Hepatocyte (in vitro differentiated cells): ENCODE measurements at regions not wholly inside any gene's neighbourhood (a gene's known extent, or its start where the extent isn't known, plus 50 kb on each side); places are given as distances from the start of the nearest gene placed in this dataset.

Experiments
- CTCF ChIP-seq: fragments of 200-600 bp; sonication (generic); IDR thresholded peaks from 2 replicates; pipeline ENCODE4 v1.5.1; 2016; ENCODE audit warnings: antibody characterized with exemption, mild to moderate bottlenecking; ENCODE audit not compliant: poor library complexity
- EZH2 ChIP-seq: fragments of 200-600 bp; sonication (generic); IDR thresholded peaks from 2 replicates; pipeline ENCODE4 v1.6.1; 2016; ENCODE audit warnings: antibody characterized with exemption, mild to moderate bottlenecking, borderline replicate concordance
- EZH2phosphoT487 ChIP-seq: fragments of 200-600 bp; sonication (generic); IDR thresholded peaks from one replicate; pipeline ENCODE4 v1.6.1; 2018; ENCODE audit warnings: antibody characterized with exemption, mild to moderate bottlenecking, low read depth, moderate library complexity; ENCODE audit not compliant: unreplicated experiment, severe bottlenecking

GRCh38 chr9:107119735-107120134 lies 163.3 kb upstream of the RAD23B start:
- TF ChIP-seq EZH2phosphoT487 = no peak
- TF ChIP-seq CTCF = no peak
- TF ChIP-seq EZH2 = no peak
